ENCODE measurements at regions not wholly inside any gene's neighbourhood (a gene's known extent, or its start where the extent isn't known, plus 50 kb on each side); places are given as distances from the start of the nearest gene placed in this dataset.

- peak overlapping the region; percentile 48 for H3K4me3 ChIP-seq (ENCODE audit: low read depth, low read length)
- H3K36me3 ChIP-seq (ENCODE audit: control insufficient read depth, insufficient read depth, low read length) = no peaks in the 10 kb centered on the region
- peaks cover 9% of the 10 kb centered on the region for H3K4me1 ChIP-seq (ENCODE audit: control insufficient read depth, insufficient read depth, low read length)
- H3K9ac ChIP-seq (ENCODE audit: low read depth, low read length) = no peak overlapping the region
- no peaks in the 10 kb centered on the region for H3K9me3 ChIP-seq (ENCODE audit: control insufficient read depth, insufficient read depth, low read length)
- H3K27me3 ChIP-seq (ENCODE audit: control insufficient read depth, insufficient read depth, low read length) = no peaks in the 10 kb centered on the region
Measured at GRCh38 chr10:78972947-78973900, 95.5 kb upstream of the ZMIZ1 start.

GRCh38 chr10:78973901-78974616 is 94.7 kb upstream of the ZMIZ1 start:
- Histone ChIP-seq H3K4me1 (ENCODE audit: control insufficient read depth, insufficient read depth, low read length) (peaks cover 9% of the 10 kb centered on the region), H3K27me3 (ENCODE audit: control insufficient read depth, insufficient read depth, low read length) (no peaks in the 10 kb centered on the region), H3K4me3 (ENCODE audit: low read depth, low read length) (peak overlapping the region; percentile 31)

GRCh38 chr10:78974617-78975317 is 94.0 kb upstream of the ZMIZ1 start:
- Histone ChIP-seq H3K36me3 (ENCODE audit: control insufficient read depth, insufficient read depth, low read length) (no peaks in the 10 kb centered on the region), H3K9me3 (ENCODE audit: control insufficient read depth, insufficient read depth, low read length) (no peaks in the 10 kb centered on the region), H3K4me3 (ENCODE audit: low read depth, low read length) (peak overlapping the region; percentile 31), H3K4me1 (ENCODE audit: control insufficient read depth, insufficient read depth, low read length) (peaks cover 9% of the 10 kb centered on the region), H3K9ac (ENCODE audit: low read depth, low read length) (no peak overlapping the region), H3K27me3 (ENCODE audit: control insufficient read depth, insufficient read depth, low read length) (no peaks in the 10 kb centered on the region)

More at GRCh38 chr10:78973901-78974616, 94.7 kb upstream of the ZMIZ1 start:
- Histone ChIP-seq H3K36me3 (ENCODE audit: control insufficient read depth, insufficient read depth, low read length) (no peaks in the 10 kb centered on the region), H3K9me3 (ENCODE audit: control insufficient read depth, insufficient read depth, low read length) (no peaks in the 10 kb centered on the region), H3K9ac (ENCODE audit: low read depth, low read length) (no peak overlapping the region)

- Histone ChIP-seq H3K4me3 (ENCODE audit: low read depth, low read length) (no peak overlapping the region), H3K9ac (ENCODE audit: low read depth, low read length) (no peak overlapping the region), H3K9me3 (ENCODE audit: control insufficient read depth, insufficient read depth, low read length) (no peaks in the 10 kb centered on the region), H3K36me3 (ENCODE audit: control insufficient read depth, insufficient read depth, low read length) (no peaks in the 10 kb centered on the region), H3K27me3 (ENCODE audit: control insufficient read depth, insufficient read depth, low read length) (peaks cover 2% of the 10 kb centered on the region), H3K4me1 (ENCODE audit: control insufficient read depth, insufficient read depth, low read length) (peaks cover 9% of the 10 kb centered on the region)
Measured at GRCh38 chr10:78975926-78976325, 92.8 kb upstream of the ZMIZ1 start.

GRCh38 chr10:78976825-78977755 is 91.7 kb upstream of the ZMIZ1 start:
- Histone ChIP-seq H3K9me3 (ENCODE audit: control insufficient read depth, insufficient read depth, low read length) (no peaks in the 10 kb centered on the region), H3K4me3 (ENCODE audit: low read depth, low read length) (no peak overlapping the region), H3K4me1 (ENCODE audit: control insufficient read depth, insufficient read depth, low read length) (peaks cover 12% of the 10 kb centered on the region), H3K27me3 (ENCODE audit: control insufficient read depth, insufficient read depth, low read length) (peaks cover 2% of the 10 kb centered on the region), H3K9ac (ENCODE audit: low read depth, low read length) (no peak overlapping the region), H3K36me3 (ENCODE audit: control insufficient read depth, insufficient read depth, low read length) (no peaks in the 10 kb centered on the region)

GRCh38 chr10:78979938-78980337 is 88.8 kb upstream of the ZMIZ1 start:
- peaks cover 3% of the 10 kb centered on the region for H3K4me1 ChIP-seq (ENCODE audit: control insufficient read depth, insufficient read depth, low read length)
- H3K9ac ChIP-seq (ENCODE audit: low read depth, low read length) = no peak overlapping the region
- no peak overlapping the region for H3K4me3 ChIP-seq (ENCODE audit: low read depth, low read length)
- no peaks in the 10 kb centered on the region for H3K9me3 ChIP-seq (ENCODE audit: control insufficient read depth, insufficient read depth, low read length)
- H3K27me3 ChIP-seq (ENCODE audit: control insufficient read depth, insufficient read depth, low read length) = peaks cover 2% of the 10 kb centered on the region
- H3K36me3 ChIP-seq (ENCODE audit: control insufficient read depth, insufficient read depth, low read length) = no peaks in the 10 kb centered on the region

- H3K4me1 ChIP-seq (ENCODE audit: control insufficient read depth, insufficient read depth, low read length) = peaks cover 3% of the 10 kb centered on the region
- H3K4me3 ChIP-seq (ENCODE audit: low read depth, low read length) = no peak overlapping the region
- H3K27me3 ChIP-seq (ENCODE audit: control insufficient read depth, insufficient read depth, low read length) = peaks cover 2% of the 10 kb centered on the region
- H3K9ac ChIP-seq (ENCODE audit: low read depth, low read length) = no peak overlapping the region
- H3K9me3 ChIP-seq (ENCODE audit: control insufficient read depth, insufficient read depth, low read length) = no peaks in the 10 kb centered on the region
- no peaks in the 10 kb centered on the region for H3K36me3 ChIP-seq (ENCODE audit: control insufficient read depth, insufficient read depth, low read length)
Measured at GRCh38 chr10:78980354-78980753, 88.4 kb upstream of the ZMIZ1 start.

GRCh38 chr10:78980815-78981214 is 88.0 kb upstream of the ZMIZ1 start:
- Histone ChIP-seq H3K27me3 (ENCODE audit: control insufficient read depth, insufficient read depth, low read length) (peaks cover 2% of the 10 kb centered on the region), H3K9ac (ENCODE audit: low read depth, low read length) (no peak overlapping the region), H3K4me3 (ENCODE audit: low read depth, low read length) (no peak overlapping the region), H3K4me1 (ENCODE audit: control insufficient read depth, insufficient read depth, low read length) (peaks cover 3% of the 10 kb centered on the region), H3K9me3 (ENCODE audit: control insufficient read depth, insufficient read depth, low read length) (no peaks in the 10 kb centered on the region), H3K36me3 (ENCODE audit: control insufficient read depth, insufficient read depth, low read length) (no peaks in the 10 kb centered on the region)

- Histone ChIP-seq H3K4me3 (ENCODE audit: low read depth, low read length) (no peak overlapping the region), H3K9ac (ENCODE audit: low read depth, low read length) (no peak overlapping the region), H3K9me3 (ENCODE audit: control insufficient read depth, insufficient read depth, low read length) (no peaks in the 10 kb centered on the region), H3K36me3 (ENCODE audit: control insufficient read depth, insufficient read depth, low read length) (no peaks in the 10 kb centered on the region), H3K27me3 (ENCODE audit: control insufficient read depth, insufficient read depth, low read length) (peaks cover 2% of the 10 kb centered on the region), H3K4me1 (ENCODE audit: control insufficient read depth, insufficient read depth, low read length) (peaks cover 3% of the 10 kb centered on the region)
Measured at GRCh38 chr10:78981257-78981969, 87.4 kb upstream of the ZMIZ1 start.

GRCh38 chr10:78981970-78982281 is 86.8 kb upstream of the ZMIZ1 start:
- no peak overlapping the region for H3K9ac ChIP-seq (ENCODE audit: low read depth, low read length)
- no peak overlapping the region for H3K4me3 ChIP-seq (ENCODE audit: low read depth, low read length)

More at GRCh38 chr10:78981970-78982281, 86.8 kb upstream of the ZMIZ1 start:
- no peaks in the 10 kb centered on the region for H3K9me3 ChIP-seq (ENCODE audit: control insufficient read depth, insufficient read depth, low read length)
- peaks cover 3% of the 10 kb centered on the region for H3K4me1 ChIP-seq (ENCODE audit: control insufficient read depth, insufficient read depth, low read length)
- H3K27me3 ChIP-seq (ENCODE audit: control insufficient read depth, insufficient read depth, low read length) = peaks cover 2% of the 10 kb centered on the region
- no peaks in the 10 kb centered on the region for H3K36me3 ChIP-seq (ENCODE audit: control insufficient read depth, insufficient read depth, low read length)
